ENCODE measurements at regions not wholly inside any gene's neighbourhood (a gene's known extent, or its start where the extent isn't known, plus 50 kb on each side); places are given as distances from the start of the nearest gene placed in this dataset.

DNA sequence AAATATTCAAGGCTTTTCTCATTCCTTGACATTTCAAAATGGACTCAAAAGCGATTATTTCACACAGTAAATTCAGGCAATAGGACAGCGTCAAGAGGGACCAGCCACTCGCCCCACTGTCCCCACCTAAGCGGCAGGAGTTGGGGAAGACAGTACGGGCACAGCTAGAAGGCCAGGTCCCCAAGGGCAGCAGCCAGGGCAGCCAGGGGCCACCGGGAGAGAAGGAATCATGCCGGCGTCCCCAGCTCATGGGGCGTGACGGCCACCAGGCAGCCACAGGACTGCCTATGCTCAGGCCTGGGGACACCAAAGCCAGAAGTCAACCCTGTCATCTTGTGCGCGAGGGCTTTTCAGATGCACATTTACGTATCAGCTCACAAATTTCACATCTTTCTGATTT lies 225.7 kb upstream of the PPP2R2D start:
- TF ChIP-seq POLR2A (IDR thresholded peaks at IDR 0.05) (no peak), POLR2AphosphoS5 (IDR thresholded peaks at IDR 0.05) (no peak)
- TF ChIP-seq, protein P1, sequence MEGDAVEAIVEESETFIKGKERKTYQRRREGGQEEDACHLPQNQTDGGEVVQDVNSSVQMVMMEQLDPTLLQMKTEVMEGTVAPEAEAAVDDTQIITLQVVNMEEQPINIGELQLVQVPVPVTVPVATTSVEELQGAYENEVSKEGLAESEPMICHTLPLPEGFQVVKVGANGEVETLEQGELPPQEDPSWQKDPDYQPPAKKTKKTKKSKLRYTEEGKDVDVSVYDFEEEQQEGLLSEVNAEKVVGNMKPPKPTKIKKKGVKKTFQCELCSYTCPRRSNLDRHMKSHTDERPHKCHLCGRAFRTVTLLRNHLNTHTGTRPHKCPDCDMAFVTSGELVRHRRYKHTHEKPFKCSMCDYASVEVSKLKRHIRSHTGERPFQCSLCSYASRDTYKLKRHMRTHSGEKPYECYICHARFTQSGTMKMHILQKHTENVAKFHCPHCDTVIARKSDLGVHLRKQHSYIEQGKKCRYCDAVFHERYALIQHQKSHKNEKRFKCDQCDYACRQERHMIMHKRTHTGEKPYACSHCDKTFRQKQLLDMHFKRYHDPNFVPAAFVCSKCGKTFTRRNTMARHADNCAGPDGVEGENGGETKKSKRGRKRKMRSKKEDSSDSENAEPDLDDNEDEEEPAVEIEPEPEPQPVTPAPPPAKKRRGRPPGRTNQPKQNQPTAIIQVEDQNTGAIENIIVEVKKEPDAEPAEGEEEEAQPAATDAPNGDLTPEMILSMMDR (IDR thresholded peaks at IDR 0.05) = no peak

Measured in suprapubic skin (tissue), 4 donors.